ENCODE measurements at regions not wholly inside any gene's neighbourhood (a gene's known extent, or its start where the extent isn't known, plus 50 kb on each side); places are given as distances from the start of the nearest gene placed in this dataset.
"Not testable (repeated sequence)": the region's sequence is repeated elsewhere in the genome, so short reads cannot be mapped to it uniquely, and the experiment has no call there.

DNA sequence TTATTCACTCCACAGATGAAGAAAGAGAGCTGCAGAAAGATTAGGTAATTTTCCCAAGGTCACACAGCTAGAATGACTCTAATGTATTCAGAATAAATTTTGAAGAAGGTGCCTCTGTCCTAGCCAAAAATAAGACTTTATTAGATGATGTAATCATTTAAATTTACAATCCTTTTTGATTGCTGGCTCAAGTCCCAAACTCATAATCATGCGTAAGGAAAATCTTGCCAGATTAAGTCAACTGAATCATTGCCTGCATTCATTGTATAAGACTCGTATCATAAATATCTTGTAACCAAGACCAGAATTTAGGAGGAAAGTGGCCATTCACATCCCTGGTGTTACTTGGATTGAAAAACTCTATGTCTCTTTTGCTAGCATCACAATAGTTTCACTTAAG lies 53.1 kb upstream of the STK39 start:
- DNase-seq = no peak

- no peak for DNase-seq
Observed at GRCh38 chr2:168304024-168304681, 56.8 kb upstream of the STK39 start.

GRCh38 chr2:168307379-168307778 lies 60.0 kb upstream of the STK39 start:
- no peak for DNase-seq

DNA sequence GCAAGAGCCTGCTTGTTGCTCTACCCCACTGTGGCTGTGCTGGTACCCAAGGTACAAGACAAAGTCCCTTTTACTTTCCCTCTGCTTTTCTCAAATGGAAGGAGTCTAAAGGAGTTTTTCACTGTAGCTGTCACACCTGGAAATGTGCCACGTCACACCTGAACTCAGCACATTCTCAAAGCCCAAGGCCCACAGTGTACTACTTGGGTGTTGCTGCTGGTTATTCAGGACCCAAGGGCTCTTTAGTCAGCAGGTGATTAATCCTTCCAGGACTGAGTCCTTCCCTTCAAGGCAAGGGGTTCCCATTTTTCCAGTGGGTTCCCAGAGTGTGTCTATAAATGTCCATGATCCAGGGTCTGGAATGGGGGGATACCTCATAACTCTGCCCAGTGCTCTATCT lies 63.2 kb upstream of the STK39 start:
- DNase-seq = no peak

DNA sequence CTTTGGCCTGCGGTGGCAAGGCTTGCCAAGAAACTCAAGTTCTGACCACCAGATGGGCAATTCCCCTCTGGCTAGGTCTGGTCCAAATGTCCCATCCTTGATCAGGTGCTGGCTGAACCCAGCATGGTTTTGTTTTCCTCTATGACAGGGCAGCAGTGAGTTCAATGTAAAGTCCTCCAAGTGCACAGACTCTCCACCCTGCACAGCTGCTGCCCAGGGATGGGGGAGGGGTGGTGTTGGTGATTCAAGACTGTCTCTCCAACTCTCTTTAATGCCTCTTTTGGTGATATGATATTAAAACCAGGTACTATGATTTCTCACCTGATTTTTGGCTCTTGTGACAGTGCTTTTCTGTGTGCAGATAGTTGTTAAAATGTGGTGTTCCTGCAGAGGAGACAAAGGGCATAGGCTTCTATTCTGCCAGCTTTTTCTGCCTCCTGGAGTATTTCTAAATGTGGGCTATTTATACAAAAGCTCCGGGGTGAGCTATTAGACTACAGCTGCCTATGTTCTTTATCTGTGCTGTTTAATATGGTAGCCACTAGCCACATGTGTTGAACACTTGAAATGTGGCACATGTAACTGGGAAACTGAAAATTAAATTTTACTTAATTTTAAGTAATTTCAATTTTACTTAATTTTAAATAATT lies 64.0 kb upstream of the STK39 start:
- DNase-seq = no peak

- no peak for DNase-seq
Observed at GRCh38 chr2:168312036-168312822, 64.8 kb upstream of the STK39 start.

GRCh38 chr2:168314236-168314635 lies 66.8 kb upstream of the STK39 start:
- DNase-seq = no peak

DNA sequence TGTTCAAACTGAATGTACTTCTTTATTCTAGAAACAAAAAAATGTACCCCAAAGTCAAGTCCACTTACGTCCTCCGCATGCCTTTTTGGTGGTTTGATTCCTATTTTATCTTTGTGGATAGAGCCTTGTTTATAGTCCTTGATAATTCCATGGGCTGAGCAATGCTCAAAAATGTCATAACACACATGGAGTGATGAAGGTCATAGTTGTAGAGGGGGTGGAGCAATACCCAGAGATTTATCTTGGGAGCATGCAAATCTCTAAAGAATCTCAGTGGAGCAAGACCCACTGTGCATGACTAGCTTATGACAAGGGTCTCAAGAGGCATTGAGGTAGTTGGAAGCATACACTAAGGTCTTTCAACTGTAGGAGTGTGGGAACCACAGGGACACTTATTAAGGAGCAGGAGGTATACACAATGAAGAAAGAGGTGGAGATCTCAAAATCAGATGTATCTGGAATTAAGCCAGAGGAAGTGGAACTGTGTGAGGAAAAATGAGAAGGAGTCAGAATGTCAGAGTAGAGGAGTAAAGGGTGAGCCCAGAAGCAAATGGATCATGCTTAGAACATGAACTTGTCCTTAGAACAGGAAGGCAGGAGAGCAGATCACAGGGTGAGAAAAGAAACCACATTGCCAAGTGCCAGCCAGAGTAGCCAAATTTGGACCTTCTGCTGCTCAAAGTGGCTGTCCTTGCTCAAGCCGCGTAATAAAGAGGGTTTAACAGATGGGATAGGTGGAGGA lies 68.1 kb upstream of the STK39 start:
- no peak for DNase-seq

DNA sequence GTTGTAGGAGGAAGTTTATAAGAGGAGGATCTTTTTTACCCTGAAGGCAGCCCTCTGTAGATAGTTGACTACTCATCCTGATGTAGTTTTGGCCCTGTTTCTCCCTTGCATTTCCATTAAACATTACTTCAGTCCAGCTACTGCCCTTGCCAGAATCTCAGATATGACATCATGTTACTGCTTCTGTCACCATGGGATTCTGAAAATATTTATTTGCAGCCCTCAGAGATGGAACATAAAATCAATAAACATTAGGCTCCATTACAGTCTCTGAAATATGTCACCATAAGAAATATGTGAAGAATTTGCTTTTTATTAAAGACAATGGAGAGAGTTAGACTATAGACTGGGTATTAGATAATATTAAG lies 68.7 kb upstream of the STK39 start:
- DNase-seq = no peak

GRCh38 chr2:168317282-168317681 lies 69.9 kb upstream of the STK39 start:
- no peak for DNase-seq

GRCh38 chr2:168320267-168320666 lies 72.9 kb upstream of the STK39 start:
- DNase-seq = peak; percentile 8

DNA sequence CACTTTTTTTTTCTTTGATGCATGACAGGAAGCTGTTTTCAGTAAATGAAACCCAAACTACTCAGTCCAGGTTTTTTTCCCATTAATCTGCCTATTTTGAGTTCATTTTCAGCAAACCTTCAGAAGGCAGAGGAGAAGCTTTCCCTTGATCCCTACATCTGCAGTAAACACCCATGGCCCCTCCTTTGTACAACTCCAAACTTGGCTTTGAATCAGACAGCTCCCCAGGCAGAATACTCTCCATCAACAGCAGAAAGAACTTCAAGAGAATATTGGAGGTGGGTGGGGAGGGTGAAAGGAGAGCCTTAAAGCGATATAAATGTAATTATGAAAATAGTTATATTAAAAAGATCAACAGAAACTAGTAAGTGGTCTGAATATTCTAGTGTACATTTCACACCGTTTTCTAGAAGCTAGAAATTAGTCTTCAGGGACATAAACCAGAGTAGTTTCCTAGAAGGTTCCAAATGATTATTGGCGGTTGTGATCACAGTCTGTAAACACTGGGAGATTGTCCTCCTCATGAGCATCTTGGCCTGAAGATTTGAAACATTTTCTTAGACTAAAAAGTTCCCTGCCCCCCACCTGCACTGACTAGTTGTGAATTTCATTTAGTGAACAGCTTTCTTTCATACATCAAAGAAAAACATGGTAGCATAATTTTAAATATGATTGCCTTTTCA lies 75.1 kb upstream of the STK39 start:
- no peak for DNase-seq

DNA sequence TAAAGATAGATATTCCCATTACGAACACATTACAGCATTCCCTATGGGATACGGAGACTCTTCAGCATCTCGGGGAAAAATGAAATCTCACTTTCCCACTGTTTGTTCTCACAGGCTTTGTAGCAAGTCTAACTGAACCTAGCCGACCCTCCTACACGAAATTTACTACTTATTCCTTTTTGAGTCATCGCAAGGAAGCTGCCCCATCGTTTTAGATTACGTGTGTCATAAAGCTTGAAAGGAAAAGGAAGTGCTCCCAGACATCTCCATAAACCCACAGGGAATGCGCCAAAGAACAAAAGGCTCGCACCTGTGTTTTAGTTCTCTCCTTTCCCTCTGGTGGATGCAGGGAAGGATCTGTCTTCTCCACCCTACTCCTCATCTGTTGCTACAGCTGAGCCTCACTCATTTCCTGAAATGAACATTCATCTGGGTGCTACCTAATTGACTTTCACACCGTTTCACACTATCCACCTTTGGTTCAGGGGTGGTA lies 76.2 kb upstream of the STK39 start:
- peak; percentile 59 for DNase-seq

DNA sequence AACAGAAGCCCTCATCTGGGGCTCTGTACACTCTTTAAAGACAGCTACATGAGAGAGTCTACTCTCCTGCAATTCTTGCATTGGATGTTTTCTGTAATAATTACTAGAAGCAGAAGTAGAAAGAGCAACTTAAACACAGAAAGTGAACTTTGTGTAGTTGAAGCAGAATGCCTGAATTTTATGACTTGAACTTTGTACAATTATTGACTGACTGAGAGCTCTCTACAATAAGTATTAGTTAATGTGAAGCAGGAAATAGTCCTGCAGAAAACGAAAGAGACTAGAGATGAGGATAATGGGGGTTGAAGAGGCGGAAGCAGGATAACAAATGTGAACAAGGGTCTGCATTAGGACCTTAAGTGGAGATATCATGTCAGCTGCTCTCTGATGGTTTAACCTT lies 79.2 kb upstream of the STK39 start:
- DNase-seq = no peak

- DNase-seq = no peak
Observed at GRCh38 chr2:168327328-168327727, 79.9 kb upstream of the STK39 start.

DNA sequence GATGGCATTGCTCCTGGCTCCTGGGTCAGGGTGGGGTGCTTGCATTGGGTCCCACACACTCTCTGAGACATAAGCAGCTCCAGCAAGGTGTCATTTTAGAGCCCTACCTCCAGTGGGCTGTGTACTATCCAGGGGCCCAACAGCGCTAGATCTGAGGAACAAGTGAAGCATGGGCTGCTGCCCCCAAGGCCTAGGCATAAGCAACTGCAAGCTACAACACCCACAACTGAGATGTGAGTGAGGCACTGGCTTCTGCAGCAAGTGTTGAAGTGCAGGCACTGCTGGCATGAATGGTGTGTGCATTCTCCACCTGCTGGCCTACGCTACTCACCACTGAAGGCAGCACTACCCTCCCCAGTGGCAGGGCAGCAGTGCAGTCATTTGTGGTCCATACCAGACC lies 81.0 kb upstream of the STK39 start:
- DNase-seq = no peak

- DNase-seq = no peak
Observed at GRCh38 chr2:168330624-168331423, 83.4 kb upstream of the STK39 start.

GRCh38 chr2:168335254-168335653 lies 87.9 kb upstream of the STK39 start:
- DNase-seq = not testable (repeated sequence)

GRCh38 chr2:168336786-168337388 lies 89.5 kb upstream of the STK39 start:
- peak; percentile 50 for DNase-seq

- DNase-seq = no peak
Observed at GRCh38 chr2:168338292-168338691, 90.9 kb upstream of the STK39 start.

- DNase-seq = no peak
Observed at GRCh38 chr2:168338803-168339437, 91.5 kb upstream of the STK39 start.

Measured in activated CD4-positive, alpha-beta T cell treated with anti-CD3 and anti-CD28 coated beads, Interleukin-2, amount 50 U/mL, for 16 hours (primary cell).